ENCODE measurements at regions not wholly inside any gene's neighbourhood (a gene's known extent, or its start where the extent isn't known, plus 50 kb on each side); places are given as distances from the start of the nearest gene placed in this dataset.
"Not testable (repeated sequence)": the region's sequence is repeated elsewhere in the genome, so short reads cannot be mapped to it uniquely, and the experiment has no call there.

DNA sequence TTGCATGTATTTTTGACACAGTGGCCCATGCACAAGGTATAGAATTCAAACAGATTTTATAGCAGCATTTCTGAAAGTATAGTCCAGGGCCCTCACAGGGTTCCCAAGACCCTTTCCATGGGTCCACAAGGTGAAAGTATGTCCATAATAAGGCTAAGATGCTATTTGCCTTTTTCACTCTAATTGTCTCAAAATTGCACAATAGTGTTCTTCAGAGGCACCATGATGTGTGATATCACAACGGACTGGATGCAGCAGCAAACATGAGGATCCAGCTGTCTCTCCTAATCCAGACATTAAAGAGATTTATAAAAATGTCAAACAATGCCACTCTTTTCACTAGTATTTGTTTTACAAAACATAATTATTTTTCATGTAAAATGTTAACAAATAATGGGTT, 88.8 kb upstream of the PRDX6 start:
- Mint-ChIP-seq H3K4me1 (ENCODE audit: unreplicated experiment) (no peaks in the 10 kb centered on the region), H3K4me3 (no peak overlapping the region), H3K27me3 (no peaks in the 10 kb centered on the region), H3K27ac (no peak overlapping the region), H3K9me3 (no peaks in the 10 kb centered on the region), H3K36me3 (no peaks in the 10 kb centered on the region)
- TF ChIP-seq CTCF (conservative IDR thresholded peaks at IDR 0.05): no peak
- DNase-seq (ENCODE audit: extremely low spot score, unreplicated experiment): no peak

- Mint-ChIP-seq H3K36me3 (no peaks in the 10 kb centered on the region), H3K27me3 (no peaks in the 10 kb centered on the region)
- no peak for DNase-seq (ENCODE audit: extremely low spot score, unreplicated experiment)
These were observed 84.1 kb upstream of the PRDX6 start for GRCh38 chr1:173392895-173393658.

GRCh38 chr1:173393659-173394000, 83.5 kb upstream of the PRDX6 start:
- Mint-ChIP-seq H3K9me3 (no peaks in the 10 kb centered on the region), H3K36me3 (no peaks in the 10 kb centered on the region), H3K27me3 (no peaks in the 10 kb centered on the region), H3K4me3 (no peak overlapping the region), H3K4me1 (ENCODE audit: unreplicated experiment) (no peaks in the 10 kb centered on the region), H3K27ac (no peak overlapping the region)
- TF ChIP-seq CTCF (conservative IDR thresholded peaks at IDR 0.05): no peak
- DNase-seq (ENCODE audit: extremely low spot score, unreplicated experiment): no peak

More at GRCh38 chr1:173392895-173393658, 84.1 kb upstream of the PRDX6 start:
- no peak for TF ChIP-seq CTCF (conservative IDR thresholded peaks at IDR 0.05)
- no peak overlapping the region for H3K27ac Mint-ChIP-seq
- H3K9me3 Mint-ChIP-seq: no peaks in the 10 kb centered on the region
- H3K4me1 Mint-ChIP-seq (ENCODE audit: unreplicated experiment): no peaks in the 10 kb centered on the region
- H3K4me3 Mint-ChIP-seq: no peak overlapping the region

GRCh38 chr1:173394813-173395212, 82.3 kb upstream of the PRDX6 start:
- H3K27ac Mint-ChIP-seq; H3K36me3 Mint-ChIP-seq; DNase-seq (ENCODE audit: extremely low spot score, unreplicated experiment); H3K4me1 Mint-ChIP-seq (ENCODE audit: unreplicated experiment); H3K9me3 Mint-ChIP-seq; H3K4me3 Mint-ChIP-seq; H3K27me3 Mint-ChIP-seq: not testable (repeated sequence)

DNA sequence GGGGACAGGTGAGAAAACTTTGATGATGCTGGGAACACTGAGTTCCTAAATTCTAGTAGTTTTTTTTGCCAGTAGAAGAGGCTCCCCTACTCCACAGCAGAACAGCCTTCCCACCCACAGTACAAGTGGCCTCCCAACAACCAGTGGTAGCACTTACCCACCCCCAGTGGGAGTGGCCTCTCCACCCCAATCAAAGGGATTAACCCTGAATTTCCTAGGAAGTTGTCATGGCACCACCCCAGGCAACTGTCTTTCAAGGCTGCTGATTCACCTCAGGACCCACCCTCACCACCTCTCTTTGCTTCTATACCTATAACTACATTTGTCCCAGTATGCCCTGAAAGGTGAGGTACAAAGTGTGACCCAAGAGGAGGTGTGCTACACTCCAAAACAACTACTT, 81.4 kb upstream of the PRDX6 start:
- Mint-ChIP-seq H3K27ac (no peak overlapping the region), H3K4me3 (no peak overlapping the region)
- DNase-seq (ENCODE audit: extremely low spot score, unreplicated experiment): no peak

More for the DNA sequence above, 81.4 kb upstream of the PRDX6 start:
- no peaks in the 10 kb centered on the region for H3K27me3 Mint-ChIP-seq
- H3K9me3 Mint-ChIP-seq: no peaks in the 10 kb centered on the region
- TF ChIP-seq CTCF (conservative IDR thresholded peaks at IDR 0.05): no peak
- no peaks in the 10 kb centered on the region for H3K36me3 Mint-ChIP-seq
- no peaks in the 10 kb centered on the region for H3K4me1 Mint-ChIP-seq (ENCODE audit: unreplicated experiment)
